K562 (cell line): ENCODE measurements at regions not wholly inside any gene's neighbourhood (a gene's known extent, or its start where the extent isn't known, plus 50 kb on each side); places are given as distances from the start of the nearest gene placed in this dataset.

Source experiments
- LEF1 ChIP-seq: fragments of 450-650 bp; IDR thresholded peaks from 2 replicates; pipeline ENCODE4 v1.6.1; 2016; ENCODE audit warnings: mild to moderate bottlenecking
- NFYB ChIP-seq: IDR thresholded peaks from 2 replicates; pipeline ENCODE4 v1.6.1; 2011; ENCODE audit warnings: mild to moderate bottlenecking, moderate library complexity; ENCODE audit not compliant: insufficient read length; ENCODE audit errors: extremely low read depth

GRCh38 chr12:92458996-92459395 lies 243.8 kb upstream of the PLEKHG7 start:
- TF ChIP-seq LEF1 (no peak), NFYB (no peak)
